SU-DHL-6 (cell line): ENCODE measurements at regions not wholly inside any gene's neighbourhood (a gene's known extent, or its start where the extent isn't known, plus 50 kb on each side); places are given as distances from the start of the nearest gene placed in this dataset.

Source experiments
- H2AFZ ChIP-seq: fragments of 200-600 bp; sonication (generic); 2 replicates; pipeline ENCODE4 v1.6.1; 2014; ENCODE audit warnings: low read depth, mild to moderate bottlenecking, moderate library complexity, mixed read lengths, antibody characterized with exemption, low read length; ENCODE audit not compliant: severe bottlenecking
- H3F3A ChIP-seq: fragments of 200-600 bp; shearing (Covaris generic); 2 replicates; pipeline ENCODE4 v1.6.0; 2016; ENCODE audit warnings: antibody characterized with exemption, mild to moderate bottlenecking; ENCODE audit not compliant: insufficient read depth
- H3K27ac ChIP-seq: fragments of 200-600 bp; sonication (generic); 2 replicates; pipeline ENCODE4 v1.5.1; 2016; ENCODE audit warnings: low read depth, mild to moderate bottlenecking, low read length, moderate library complexity, mixed read lengths
- H3K27me3 ChIP-seq: fragments of 200-600 bp; sonication (generic), shearing (Covaris generic); 2 replicates; pipeline ENCODE4 v1.6.0; 2014; ENCODE audit warnings: mild to moderate bottlenecking, low read length
- H3K36me3 ChIP-seq: fragments of 200-600 bp; sonication (generic); 2 replicates; pipeline ENCODE4 v1.6.1; 2014; ENCODE audit warnings: mild to moderate bottlenecking, low read length, mixed read lengths
- H3K4me2 ChIP-seq: fragments of 300-600, 200-600 bp; shearing (Covaris generic), sonication (generic); 2 replicates; pipeline ENCODE4 v1.6.0; 2014; ENCODE audit warnings: low read length, low read depth, mild to moderate bottlenecking; ENCODE audit not compliant: poor library complexity, severe bottlenecking
- H3K4me3 ChIP-seq: fragments of 200-600 bp; sonication (generic); 2 replicates; pipeline ENCODE4 v1.5.1; 2014; ENCODE audit warnings: antibody characterized with exemption, low read length, mild to moderate bottlenecking, mixed read lengths; ENCODE audit not compliant: insufficient read depth, poor library complexity, severe bottlenecking
- H3K79me2 ChIP-seq: fragments of 200-600 bp; sonication (generic); 2 replicates; pipeline ENCODE4 v1.6.1; 2014; ENCODE audit warnings: mild to moderate bottlenecking, low read length, moderate library complexity; ENCODE audit not compliant: insufficient read depth
- H3K9ac ChIP-seq: fragments of 200-600 bp; sonication (generic); 2 replicates; pipeline ENCODE4 v1.7.0; 2014; ENCODE audit warnings: mild to moderate bottlenecking, low read length
- H3K9me2 ChIP-seq: fragments of 200-600 bp; sonication (generic); replicated peaks from 2 replicates; pipeline ENCODE4 v1.6.1; 2014; ENCODE audit warnings: low read length; ENCODE audit not compliant: insufficient read depth
- H3K9me3 ChIP-seq: fragments of 200-600 bp; sonication (generic); 2 replicates; pipeline ENCODE4 v1.6.1; 2014; ENCODE audit warnings: low read length, mixed read lengths; ENCODE audit not compliant: insufficient read depth
- H4K20me1 ChIP-seq: fragments of 200-600 bp; sonication (generic); 2 replicates; pipeline ENCODE4 v1.6.1; 2014; ENCODE audit warnings: low read depth, mild to moderate bottlenecking, antibody characterized with exemption, low read length, moderate library complexity, mixed read lengths
- EZH2phosphoT487 ChIP-seq: fragments of 200-600 bp; sonication (generic), shearing (Covaris generic); conservative IDR thresholded peaks from 2 replicates; pipeline ENCODE4 v1.6.1; 2018; ENCODE audit warnings: mild to moderate bottlenecking, antibody characterized with exemption, low read length, moderate library complexity, mixed read lengths
- TF ChIP-seq, protein P1 (sequence below): fragments of 200-600 bp; sonication (generic); IDR thresholded peaks from one replicate; pipeline ENCODE4 v1.5.1; 2017; ENCODE audit warnings: antibody characterized with exemption, mild to moderate bottlenecking, low read length, moderate library complexity; ENCODE audit not compliant: insufficient read depth, poor library complexity, severe bottlenecking

- no peak overlapping the region for H3K4me3 ChIP-seq
- TF ChIP-seq, protein P1, sequence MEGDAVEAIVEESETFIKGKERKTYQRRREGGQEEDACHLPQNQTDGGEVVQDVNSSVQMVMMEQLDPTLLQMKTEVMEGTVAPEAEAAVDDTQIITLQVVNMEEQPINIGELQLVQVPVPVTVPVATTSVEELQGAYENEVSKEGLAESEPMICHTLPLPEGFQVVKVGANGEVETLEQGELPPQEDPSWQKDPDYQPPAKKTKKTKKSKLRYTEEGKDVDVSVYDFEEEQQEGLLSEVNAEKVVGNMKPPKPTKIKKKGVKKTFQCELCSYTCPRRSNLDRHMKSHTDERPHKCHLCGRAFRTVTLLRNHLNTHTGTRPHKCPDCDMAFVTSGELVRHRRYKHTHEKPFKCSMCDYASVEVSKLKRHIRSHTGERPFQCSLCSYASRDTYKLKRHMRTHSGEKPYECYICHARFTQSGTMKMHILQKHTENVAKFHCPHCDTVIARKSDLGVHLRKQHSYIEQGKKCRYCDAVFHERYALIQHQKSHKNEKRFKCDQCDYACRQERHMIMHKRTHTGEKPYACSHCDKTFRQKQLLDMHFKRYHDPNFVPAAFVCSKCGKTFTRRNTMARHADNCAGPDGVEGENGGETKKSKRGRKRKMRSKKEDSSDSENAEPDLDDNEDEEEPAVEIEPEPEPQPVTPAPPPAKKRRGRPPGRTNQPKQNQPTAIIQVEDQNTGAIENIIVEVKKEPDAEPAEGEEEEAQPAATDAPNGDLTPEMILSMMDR, result no peak
- TF ChIP-seq EZH2phosphoT487, result no peak
- H3K27ac ChIP-seq, result no peak overlapping the region
- no peaks in the 10 kb centered on the region for H3K36me3 ChIP-seq
- H4K20me1 ChIP-seq, result no peaks in the 10 kb centered on the region
- H3K79me2 ChIP-seq, result no peaks in the 10 kb centered on the region
- H2AFZ ChIP-seq, result no peak overlapping the region
- H3K4me2 ChIP-seq, result no peak overlapping the region
- no peaks in the 10 kb centered on the region for H3F3A ChIP-seq
- no peaks in the 10 kb centered on the region for H3K27me3 ChIP-seq
- H3K9ac ChIP-seq, result no peak overlapping the region
- no peaks in the 10 kb centered on the region for H3K9me2 ChIP-seq
- H3K9me3 ChIP-seq, result no peaks in the 10 kb centered on the region
Measured at GRCh38 chr5:54854883-54855581, 130.4 kb downstream of the ESM1 start.

- H3K79me2 ChIP-seq, result no peaks in the 10 kb centered on the region
- H3K9me2 ChIP-seq, result no peaks in the 10 kb centered on the region
- no peaks in the 10 kb centered on the region for H3K27me3 ChIP-seq
- no peaks in the 10 kb centered on the region for H3K9me3 ChIP-seq
- H4K20me1 ChIP-seq, result no peaks in the 10 kb centered on the region
- H3F3A ChIP-seq, result no peaks in the 10 kb centered on the region
- H3K9ac ChIP-seq, result no peak overlapping the region
- no peak overlapping the region for H3K4me3 ChIP-seq
- no peak overlapping the region for H2AFZ ChIP-seq
- no peak overlapping the region for H3K27ac ChIP-seq
- H3K4me2 ChIP-seq, result no peak overlapping the region
- H3K36me3 ChIP-seq, result no peaks in the 10 kb centered on the region
- TF ChIP-seq EZH2phosphoT487, result no peak
- TF ChIP-seq, protein P1, result no peak
Measured at GRCh38 chr5:54852007-54852406, 133.4 kb downstream of the ESM1 start.

- H3K9ac ChIP-seq, result no peak overlapping the region
- no peaks in the 10 kb centered on the region for H4K20me1 ChIP-seq
- H3K36me3 ChIP-seq, result no peaks in the 10 kb centered on the region
- H3F3A ChIP-seq, result no peaks in the 10 kb centered on the region
- H2AFZ ChIP-seq, result no peak overlapping the region
- H3K9me3 ChIP-seq, result no peaks in the 10 kb centered on the region
- TF ChIP-seq EZH2phosphoT487, result no peak
- TF ChIP-seq, protein P1, result no peak
- H3K27me3 ChIP-seq, result no peaks in the 10 kb centered on the region
- H3K9me2 ChIP-seq, result no peaks in the 10 kb centered on the region
- H3K27ac ChIP-seq, result no peak overlapping the region
- H3K4me3 ChIP-seq, result no peak overlapping the region
- no peak overlapping the region for H3K4me2 ChIP-seq
- H3K79me2 ChIP-seq, result no peaks in the 10 kb centered on the region
Measured at GRCh38 chr5:54851449-54851848, 133.9 kb downstream of the ESM1 start.
